ENCODE measurements at regions not wholly inside any gene's neighbourhood (a gene's known extent, or its start where the extent isn't known, plus 50 kb on each side); places are given as distances from the start of the nearest gene placed in this dataset.
"Not testable (repeated sequence)": the region's sequence is repeated elsewhere in the genome, so short reads cannot be mapped to it uniquely, and the experiment has no call there.

DNA sequence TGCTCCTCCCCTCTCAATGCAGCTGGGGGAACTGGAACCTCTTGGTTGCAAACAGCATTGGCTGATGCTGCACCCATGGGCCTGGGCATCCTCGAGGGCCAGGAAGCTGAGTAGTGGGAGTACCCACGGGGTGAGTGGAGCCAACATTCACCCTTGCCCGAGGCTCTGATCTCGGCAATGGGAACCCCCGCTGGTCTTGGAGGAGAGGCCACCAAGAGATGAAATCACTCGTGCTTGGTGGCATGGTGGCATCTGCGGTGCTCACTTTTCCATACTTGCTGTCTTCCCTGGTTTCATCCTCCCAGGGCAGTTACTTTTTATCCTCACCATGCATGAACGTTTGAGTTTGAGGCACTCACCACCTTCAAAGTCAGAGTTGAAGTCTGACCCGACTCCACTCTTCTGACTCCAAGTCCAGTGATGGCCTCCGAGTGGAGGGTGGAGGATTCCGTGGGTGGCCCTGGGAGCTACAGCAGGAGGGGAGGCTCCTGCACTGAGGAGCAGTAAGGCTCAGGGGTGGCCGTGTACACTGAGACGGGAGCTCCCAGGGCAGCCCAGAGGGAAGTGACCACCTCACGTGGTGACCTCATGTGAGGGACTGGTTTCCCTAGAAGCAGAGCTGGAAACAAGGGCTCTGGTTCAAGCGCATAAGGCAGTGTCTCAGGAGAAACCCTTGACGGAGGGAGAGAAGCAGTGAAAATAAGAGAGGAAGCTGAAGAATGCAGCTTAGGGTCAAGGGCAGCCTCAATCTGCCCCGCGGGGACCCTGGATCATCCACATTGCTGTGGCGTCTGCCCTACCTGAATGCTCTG is 349.1 kb downstream of the TCERG1L start:
- no peak for DNase-seq

DNA sequence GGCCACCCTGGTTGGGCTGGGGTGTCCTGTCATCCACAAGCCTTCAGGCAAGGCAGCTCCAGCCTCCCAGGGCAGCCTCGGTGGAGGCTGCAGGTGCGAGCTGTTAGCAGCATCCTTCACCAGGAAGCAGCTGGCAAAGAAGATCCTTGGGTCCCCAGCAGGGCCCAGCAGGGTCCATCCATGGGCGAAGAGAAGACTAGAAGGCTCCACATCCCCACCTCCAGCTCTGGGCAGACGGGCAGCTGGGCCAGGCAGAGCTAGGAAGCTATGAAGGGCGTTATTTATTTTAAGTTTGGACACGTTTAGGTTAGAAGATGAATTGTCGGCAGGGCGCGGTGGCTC is 348.5 kb downstream of the TCERG1L start:
- no peak for DNase-seq

DNA sequence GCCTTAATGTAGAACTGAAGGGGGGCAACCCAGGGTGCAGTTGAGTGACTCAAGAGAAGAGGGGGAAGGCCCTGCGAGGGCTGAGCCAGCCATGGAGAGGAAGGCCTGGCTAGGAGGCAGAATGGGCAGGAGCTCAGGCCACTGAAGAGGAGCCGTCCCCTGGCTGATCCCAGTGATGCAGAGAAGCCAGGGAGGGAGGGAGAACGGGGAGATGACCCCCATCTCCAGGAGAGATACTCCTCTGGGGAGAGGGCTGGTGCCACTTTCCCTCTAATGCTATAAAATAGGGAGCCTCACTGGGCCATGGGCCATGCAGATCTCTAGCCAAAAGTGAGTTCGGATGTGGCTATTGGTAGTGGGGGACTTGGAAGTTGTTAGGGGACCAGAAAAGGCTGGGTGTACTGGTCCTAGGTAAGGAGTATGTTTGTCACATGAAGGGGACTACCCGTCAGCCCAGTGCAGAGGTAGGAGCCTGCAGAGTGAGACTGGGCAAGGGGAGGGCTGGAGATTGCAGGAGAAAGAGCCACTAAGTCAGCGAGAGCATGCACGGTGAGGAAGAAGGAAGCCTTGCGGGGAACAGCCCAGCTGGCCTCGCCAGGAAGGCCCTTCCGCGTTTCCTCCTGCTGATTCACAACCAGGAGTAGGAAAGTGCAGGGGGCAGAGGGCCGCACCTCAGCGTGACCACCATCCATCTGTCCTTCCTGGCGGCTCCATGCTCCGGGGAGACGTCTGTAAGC is 347.6 kb downstream of the TCERG1L start:
- no peak for DNase-seq

DNA sequence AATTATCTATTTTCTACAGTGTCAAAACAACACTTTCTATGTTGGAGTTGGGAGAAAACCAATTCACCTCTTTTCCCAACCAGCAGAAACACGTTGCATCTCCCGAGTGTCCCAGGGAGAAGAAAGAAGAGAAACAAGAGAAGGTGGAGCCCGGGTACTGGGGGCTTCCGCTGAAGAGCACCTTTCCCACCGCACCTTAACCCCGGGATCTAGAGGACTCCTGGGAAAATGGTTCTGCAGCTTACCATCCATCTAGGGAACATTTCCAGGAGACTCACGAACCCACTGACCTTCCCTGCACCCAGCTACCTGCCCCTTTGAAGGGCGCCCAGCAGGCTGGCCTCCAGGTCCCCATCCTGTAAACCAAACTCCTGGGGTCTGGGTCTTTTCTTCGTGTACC is 346.8 kb downstream of the TCERG1L start:
- DNase-seq, result no peak

DNA sequence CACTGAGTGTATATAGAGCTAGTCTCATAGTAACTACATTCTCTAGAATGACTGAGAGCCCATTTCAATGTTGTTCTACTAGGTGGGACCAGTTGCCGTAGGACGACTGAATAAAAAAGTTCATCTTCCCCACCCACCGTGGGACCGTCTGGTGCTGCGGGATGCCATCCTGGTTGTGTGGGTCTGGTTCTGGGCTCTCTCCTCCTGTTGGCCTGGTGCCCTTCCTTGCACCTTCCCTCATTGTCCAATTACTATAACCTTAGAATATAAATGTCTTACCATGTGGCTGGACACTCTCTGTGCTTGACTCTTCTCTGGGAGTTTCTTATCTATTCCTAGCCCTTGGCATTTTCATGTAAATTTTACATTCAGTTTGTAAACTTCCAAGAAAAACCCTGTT is 344.4 kb downstream of the TCERG1L start:
- DNase-seq, result no peak

DNA sequence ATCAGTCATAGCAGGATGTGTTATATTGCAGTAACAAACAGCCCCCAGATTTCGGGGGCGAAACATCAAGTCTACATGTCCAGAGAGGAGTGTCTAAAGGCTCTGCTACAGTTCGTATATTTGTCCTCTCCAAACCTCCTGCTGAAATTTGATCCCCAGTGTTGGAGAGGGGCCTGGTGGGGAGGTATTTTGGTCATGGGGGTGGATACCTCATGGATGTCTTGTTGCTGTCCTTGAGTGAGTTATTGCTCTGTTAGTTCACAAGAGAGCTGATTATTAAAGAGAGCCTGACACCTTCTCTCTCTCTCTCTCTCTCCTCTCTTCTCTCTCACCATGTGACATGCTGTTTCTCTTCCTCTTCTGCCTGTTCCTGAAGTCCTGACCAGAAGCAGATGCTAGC is 343.7 kb downstream of the TCERG1L start:
- DNase-seq, result no peak

DNA sequence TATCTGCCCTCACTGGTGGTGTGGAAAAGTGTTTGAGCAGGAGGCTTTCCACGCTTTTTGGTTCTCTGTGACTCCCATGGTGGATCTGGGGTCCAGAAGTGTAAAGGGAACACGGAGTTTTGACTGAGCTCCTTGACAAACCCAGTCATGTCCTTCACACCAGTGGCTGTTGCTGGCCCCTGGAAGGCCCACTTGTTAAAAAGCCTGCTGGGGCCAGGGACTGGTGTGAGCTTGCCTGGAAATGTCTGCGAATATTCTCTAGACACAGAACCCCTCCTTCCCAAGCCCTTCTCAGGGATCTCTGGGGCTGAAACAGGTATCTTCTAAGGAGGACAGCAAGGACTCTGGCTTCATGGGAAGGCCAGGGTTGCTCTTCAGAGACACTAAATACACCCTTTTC is 343.0 kb downstream of the TCERG1L start:
- no peak for DNase-seq

DNA sequence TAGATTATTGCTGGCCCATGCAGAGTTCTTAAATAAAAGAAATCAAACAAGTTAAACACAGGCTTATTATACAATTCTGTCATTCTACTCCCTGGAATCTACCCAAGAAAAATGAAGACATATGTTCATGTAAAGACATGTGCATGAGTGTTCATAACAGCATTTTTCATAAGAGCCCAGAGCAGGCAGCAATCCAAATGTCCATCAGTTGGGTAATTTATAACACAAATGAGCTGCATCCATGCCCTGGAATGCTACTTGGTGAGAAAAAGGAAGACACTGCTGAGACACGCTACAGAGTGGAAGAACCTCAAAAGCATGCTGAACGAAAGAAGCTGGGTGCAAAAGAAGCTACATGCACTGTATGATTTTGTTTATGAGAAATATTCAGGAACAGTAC is 342.6 kb downstream of the TCERG1L start:
- DNase-seq, result no peak

DNA sequence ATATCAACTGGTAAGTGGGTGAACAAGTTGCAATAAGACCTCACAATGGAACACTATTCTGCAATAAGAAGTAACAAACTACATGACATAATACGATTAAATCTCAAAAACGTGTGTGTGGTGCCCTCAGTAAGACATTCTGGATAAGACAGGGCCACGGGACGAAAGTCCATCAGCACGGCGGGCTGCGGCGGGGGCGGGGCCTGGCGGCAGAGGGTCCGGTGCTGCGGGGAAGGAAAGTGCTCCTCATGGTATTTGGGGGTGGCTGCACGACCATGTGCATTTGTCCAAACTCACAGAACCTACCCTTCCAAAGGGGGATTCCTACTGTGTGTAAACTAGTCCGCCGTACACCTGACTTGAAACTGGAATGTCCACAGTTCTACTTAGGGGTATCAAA is 341.8 kb downstream of the TCERG1L start:
- no peak for DNase-seq

DNA sequence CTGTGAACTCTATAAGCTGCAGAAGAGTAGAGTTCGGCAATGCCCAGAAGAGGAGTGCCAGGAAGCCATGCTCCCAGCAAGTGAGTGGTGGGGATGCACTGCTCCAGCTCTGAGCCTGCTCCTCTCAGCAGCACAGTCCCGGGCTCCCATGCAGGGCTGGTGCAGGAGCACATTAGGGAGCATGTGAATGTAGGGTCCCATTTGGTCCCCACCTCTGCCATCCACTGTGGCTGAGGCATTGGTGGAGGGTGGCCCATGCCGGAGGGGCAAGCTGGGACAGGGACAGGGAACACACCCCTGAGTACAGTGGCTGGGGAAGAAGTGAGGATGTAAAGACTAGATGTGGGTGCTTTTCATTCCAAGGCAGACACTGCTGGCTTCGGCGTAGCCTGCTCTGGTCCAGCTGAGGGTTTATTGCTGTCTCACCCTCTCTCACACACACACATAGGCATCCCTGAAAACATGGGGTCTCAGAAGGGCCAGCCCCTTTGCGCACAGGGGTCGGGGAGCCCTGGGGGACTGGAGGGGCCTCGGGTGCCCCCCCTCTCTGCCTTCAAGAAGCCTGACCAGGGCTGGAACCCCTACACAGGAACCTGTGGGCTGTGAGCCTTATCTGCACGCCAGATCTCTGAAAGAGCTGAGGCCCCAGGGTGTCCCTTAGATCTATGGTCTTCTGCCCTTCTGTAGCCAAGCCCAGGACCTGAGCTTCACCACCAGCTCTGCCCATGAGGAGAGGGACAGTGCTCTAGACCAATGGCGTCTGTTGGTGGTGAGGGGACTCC is 341.0 kb downstream of the TCERG1L start:
- DNase-seq, result no peak

DNA sequence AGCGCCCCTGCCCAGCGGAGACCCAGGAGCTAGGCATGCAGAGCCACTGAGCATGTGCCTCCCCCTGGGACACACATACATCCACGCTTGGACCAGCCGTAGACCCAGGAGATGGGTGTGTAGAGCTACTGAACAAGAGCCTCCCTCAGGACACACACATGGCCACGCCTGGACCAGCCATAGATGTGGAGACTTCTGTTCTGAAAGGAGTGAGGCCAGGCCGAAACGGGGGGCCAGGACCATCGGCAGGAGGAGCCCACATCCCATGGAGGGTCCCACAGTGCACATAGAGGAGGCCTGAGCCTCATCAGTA is 340.4 kb downstream of the TCERG1L start:
- no peak for DNase-seq

DNA sequence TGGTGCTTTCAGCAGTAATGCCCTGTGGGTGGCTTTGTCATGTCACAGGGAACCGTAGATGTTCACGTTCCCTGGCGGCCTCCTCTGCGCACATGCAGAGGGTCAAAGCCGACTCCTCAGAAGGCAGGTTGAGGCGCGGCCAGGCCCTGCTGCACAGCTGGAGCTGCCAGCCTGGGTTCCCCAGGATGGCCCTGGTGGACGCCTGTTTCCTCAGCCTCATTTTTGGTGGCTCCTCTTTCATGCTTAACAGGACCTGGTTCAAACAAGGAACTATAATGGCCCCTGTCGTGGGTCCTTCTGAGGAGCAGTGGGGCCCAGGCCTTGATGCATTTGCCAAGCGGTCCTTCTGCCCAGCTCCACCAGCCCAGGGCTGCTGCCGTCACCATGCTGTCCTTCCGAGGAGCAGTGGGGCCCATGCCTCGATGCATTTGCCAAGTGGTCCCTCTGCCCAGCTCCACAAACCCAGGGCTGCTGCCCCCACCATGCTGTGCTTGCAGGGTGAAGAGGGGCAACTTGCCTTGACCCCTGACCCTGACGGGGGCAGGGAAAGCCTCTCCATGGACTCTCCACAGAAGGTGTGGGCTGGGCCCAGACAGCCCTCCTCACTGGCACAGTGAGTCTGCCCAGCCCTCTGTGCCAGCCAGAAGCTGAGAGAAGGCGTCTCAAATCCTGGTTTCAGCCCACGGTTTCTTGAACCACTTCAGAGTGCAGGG is 338.2 kb downstream of the TCERG1L start:
- no peak for DNase-seq

DNA sequence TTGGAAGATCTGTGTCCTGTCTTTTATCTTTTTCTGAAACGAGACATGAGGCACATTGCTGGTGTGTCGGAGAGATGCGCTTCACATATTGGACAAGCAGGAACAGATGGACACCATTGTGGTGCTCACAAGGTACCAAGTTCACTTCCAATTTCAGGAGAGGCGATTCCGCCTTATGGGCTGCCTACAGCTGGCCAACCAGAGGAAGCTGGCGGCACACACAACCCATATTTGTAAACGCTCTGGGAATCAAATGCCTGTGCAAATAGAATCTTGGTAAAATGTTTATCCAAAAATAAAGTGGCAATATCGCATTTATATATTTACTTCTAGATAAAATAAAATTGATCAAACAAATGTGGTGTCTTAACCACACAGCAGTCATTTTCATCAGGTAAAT is 337.4 kb downstream of the TCERG1L start:
- DNase-seq, result no peak

DNA sequence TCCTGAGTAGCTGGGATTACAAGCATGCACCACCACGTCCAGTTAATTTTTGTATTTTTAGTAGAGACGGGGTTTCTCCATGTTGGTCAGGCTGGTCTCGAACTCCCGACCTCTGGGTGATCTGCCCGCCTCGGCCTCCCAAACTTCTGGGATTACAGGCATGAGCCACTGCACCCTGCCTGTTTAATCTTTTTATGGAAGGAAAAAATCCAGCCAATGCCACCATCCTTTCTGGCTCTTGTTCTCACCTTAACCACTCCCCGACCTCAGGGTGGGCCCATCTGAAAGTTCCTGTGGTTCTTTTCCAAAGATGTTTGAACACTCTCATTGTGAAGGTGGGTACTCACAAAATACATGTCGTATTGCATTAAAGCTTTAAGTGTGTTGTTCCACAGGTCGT is 336.2 kb downstream of the TCERG1L start:
- DNase-seq, result not testable (repeated sequence)

DNA sequence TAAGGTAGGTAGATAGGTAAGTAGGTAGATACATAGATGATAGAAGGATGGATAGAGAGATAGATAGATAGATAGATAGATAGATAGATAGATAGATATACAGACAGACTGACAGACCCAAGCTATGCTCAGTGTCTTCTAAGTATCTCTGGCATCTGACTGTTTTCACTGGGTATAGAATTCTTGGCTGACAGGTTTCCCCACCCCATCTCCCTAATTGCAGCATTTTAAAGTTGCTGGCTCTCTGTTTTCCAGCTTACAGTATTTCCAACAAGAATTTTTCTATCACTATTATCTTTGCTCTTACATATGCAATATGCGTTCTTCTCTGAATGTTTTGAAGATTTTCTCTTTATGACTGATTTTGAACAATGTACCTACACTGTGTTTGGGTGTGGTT is 328.7 kb downstream of the TCERG1L start:
- no peak for DNase-seq

DNA sequence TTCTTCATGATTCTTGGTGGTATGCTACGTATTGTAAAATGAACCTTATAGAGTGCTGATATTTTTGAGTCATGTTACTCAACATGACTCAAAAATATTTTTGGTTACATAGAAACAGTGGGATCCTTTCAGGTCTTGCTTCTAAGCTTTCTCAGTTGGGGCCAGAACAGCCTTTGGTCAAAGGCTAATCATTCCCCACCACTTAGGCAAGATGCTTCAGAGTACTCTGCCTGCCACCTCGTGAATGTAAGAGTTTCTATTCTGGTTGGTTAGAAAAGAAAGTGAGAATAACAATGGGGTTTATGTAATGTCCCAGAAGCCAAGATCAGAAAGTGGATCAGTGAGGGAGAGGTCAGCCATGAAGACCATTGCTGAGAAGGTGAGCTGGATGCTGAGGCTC is 327.8 kb downstream of the TCERG1L start:
- DNase-seq, result no peak

DNA sequence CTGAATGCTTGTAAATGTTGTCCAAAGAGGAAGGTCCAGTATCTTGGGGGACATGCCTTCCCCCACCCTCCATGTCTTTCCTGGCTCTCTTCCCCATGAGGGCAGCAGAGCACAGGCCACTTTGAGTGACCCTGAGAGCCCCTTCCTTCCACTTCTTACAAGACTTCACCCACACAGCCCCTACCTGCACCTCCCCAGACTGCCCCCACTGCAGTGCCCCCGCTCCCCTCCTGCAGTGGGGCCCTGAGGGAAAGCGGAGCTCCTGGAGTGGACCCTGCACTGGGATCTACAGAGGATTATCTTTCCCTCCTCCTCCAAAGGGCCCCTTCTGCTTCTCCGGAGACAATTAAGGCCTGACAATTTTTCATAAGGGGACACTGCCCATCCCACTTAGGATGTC is 326.8 kb downstream of the TCERG1L start:
- no peak for DNase-seq

DNA sequence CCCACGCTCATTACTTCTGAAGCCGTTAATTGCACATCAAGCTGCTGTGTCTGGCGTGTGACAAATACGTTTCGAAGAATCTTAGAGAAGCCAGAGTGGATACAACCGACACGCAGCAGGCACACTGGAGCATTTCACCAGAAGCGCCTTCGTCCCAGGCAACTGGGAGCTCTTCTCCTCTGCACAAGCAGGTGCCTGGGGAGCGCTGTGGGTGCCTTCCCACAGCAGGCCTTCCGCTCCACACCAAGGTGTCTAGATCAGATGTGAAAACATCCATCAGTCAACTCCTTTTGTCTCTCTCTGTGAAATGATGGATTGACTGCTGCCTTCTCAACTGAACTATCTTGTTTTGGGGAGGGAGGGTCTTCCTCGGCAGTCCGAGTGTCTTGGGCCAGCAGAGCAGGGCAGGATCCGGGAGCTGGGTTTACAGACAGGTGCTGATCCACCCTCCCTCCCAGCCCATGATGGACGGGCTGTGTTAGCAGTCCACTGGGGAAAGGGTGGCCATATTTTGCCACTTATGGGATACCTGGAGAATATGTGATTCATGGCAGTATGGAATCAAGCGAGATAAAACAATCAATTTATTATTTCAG is 326.3 kb downstream of the TCERG1L start:
- DNase-seq, result no peak

DNA sequence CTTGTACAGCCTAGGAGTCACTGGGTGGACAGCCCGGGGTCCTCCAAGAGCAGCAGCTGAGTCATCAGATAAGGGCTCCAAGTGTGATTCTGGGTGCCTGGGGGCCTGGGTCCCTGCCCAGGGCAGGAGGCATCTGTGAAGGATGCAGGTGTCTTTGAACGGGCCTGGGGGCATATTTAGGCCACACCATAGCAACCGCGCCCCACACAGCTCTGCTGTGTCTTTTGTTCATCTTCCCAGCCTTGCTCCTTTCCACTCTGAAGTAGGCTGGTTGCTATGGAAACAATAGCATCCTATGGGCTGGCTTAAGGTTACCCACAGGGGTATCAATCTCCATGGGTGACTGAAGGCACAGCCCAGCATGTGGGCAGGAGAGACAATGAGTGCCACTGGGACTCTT is 324.7 kb downstream of the TCERG1L start:
- no peak for DNase-seq

DNA sequence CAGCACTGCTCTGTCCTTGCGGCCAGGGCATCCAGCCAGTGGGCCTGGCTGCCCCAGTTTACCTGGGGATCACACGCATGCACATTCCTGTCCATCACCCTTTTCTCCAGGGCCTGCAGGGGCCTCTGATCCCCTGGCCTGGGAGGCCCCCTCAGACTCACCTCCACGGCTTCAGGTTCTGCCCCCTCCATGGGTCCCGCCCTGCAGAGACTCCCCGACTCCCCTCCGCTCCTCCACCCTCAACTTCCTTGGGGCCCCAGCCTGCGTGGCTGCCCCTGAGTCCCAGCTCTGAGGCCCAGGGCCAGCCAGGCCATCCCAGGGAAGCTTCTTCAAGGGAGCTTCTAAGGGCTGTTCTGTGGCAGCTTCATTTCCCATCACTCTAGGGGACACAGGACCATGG is 324.1 kb downstream of the TCERG1L start:
- no peak for DNase-seq

DNA sequence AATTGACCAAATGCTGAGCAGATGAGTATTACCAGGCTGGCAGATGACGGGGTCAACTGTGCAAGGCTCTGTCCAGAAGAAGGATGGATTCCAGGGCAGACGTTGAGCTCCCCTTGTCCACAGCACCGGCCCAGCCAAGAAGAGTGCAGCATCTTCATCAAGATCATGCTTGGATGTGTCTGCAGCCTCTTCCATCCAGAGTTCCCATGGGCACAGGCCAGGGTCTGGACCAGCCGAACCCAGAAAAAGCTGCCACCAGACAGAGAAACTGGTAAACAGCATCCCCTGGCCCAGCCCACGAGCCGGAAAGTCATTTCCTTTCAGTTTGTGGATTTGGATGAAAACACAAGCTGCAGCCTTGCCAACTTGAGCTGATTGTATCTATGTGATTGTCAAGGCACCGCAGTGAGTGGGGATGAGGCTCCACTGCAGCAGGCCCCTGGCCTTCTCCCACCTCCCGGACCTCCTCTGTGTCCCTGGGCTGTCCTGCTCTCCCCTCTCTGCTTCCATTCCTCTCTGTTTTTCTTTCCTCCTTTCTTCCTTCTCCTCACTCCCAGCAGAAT is 321.8 kb downstream of the TCERG1L start:
- DNase-seq, result no peak

DNA sequence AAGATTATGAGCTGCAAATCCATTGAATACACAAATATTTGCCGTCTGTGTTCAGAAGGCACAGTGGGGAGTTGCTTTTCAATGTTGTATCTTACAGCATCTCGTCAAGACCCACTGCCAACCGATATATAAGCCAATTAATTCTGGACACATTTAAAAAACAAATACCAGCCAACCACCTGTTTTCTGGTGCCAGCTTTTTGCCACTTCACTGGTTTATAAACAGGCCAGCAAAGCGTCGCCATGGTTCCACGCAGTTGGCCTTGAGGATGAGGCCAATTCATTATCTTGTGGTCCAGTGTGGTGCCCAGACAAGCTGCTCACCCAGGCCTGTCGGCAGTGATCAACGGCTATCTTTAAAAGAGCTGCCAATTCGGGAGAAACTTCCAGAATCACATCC is 321.0 kb downstream of the TCERG1L start:
- DNase-seq, result no peak

Measured in CD4-positive, alpha-beta T cell treated with Interleukin-15 for 1 hour (primary cell).